Epidermal melanocyte (primary cell): ENCODE measurements at regions not wholly inside any gene's neighbourhood (a gene's known extent, or its start where the extent isn't known, plus 50 kb on each side); places are given as distances from the start of the nearest gene placed in this dataset.

Experiments
- DNase-seq: peaks from one replicate; pipeline ENCODE4 v3.0.0; 2011; ENCODE audit warnings: low spot score; ENCODE audit not compliant: insufficient read length

- DNase-seq: no peak
Observed at GRCh38 chrX:39536211-39536610, 561.5 kb downstream of the BCOR start.

GRCh38 chrX:39541881-39542280 lies 555.9 kb downstream of the BCOR start:
- no peak for DNase-seq

- no peak for DNase-seq
Observed at GRCh38 chrX:39542316-39542715, 555.4 kb downstream of the BCOR start.

GRCh38 chrX:39550795-39551361 lies 546.9 kb downstream of the BCOR start:
- DNase-seq: no peak

GRCh38 chrX:39551762-39552161 lies 546.0 kb downstream of the BCOR start:
- no peak for DNase-seq

- DNase-seq: no peak
Observed at GRCh38 chrX:39555431-39555830, 542.3 kb downstream of the BCOR start.

GRCh38 chrX:39556056-39556455 lies 541.7 kb downstream of the BCOR start:
- DNase-seq: no peak

- DNase-seq: no peak
Observed at GRCh38 chrX:39559229-39559628, 538.5 kb downstream of the BCOR start.

- DNase-seq: no peak
Observed at GRCh38 chrX:39560271-39560670, 537.5 kb downstream of the BCOR start.

GRCh38 chrX:39563178-39563577 lies 534.6 kb downstream of the BCOR start:
- DNase-seq: no peak

- DNase-seq: no peak
Observed at GRCh38 chrX:39564751-39565150, 533.0 kb downstream of the BCOR start.

GRCh38 chrX:39574178-39574577 lies 523.6 kb downstream of the BCOR start:
- no peak for DNase-seq

GRCh38 chrX:39576041-39576872 lies 521.5 kb downstream of the BCOR start:
- no peak for DNase-seq

- DNase-seq: no peak
Observed at GRCh38 chrX:39577206-39577984, 520.4 kb downstream of the BCOR start.

- DNase-seq: no peak
Observed at GRCh38 chrX:39577985-39578869, 519.5 kb downstream of the BCOR start.

- DNase-seq: no peak
Observed at GRCh38 chrX:39580043-39580442, 517.7 kb downstream of the BCOR start.

- DNase-seq: no peak
Observed at GRCh38 chrX:39581411-39581810, 516.3 kb downstream of the BCOR start.

- no peak for DNase-seq
Observed at GRCh38 chrX:39582091-39582490, 515.7 kb downstream of the BCOR start.

GRCh38 chrX:39582976-39583375 lies 514.8 kb downstream of the BCOR start:
- no peak for DNase-seq

GRCh38 chrX:39585808-39586207 lies 511.9 kb downstream of the BCOR start:
- DNase-seq: no peak

- DNase-seq: no peak
Observed at GRCh38 chrX:39586359-39586758, 511.4 kb downstream of the BCOR start.
